K562 (cell line): ENCODE measurements at regions not wholly inside any gene's neighbourhood (a gene's known extent, or its start where the extent isn't known, plus 50 kb on each side); places are given as distances from the start of the nearest gene placed in this dataset.

ENCODE experiments used
- CTCF ChIP-seq, 3 experiments: IDR thresholded peaks in 2 of 3; conservative IDR thresholded peaks in 1 of 3; 2 replicates each; pipeline ENCODE4 v1.5.1; 2011 to 2012; ENCODE audit warnings: low read length in 3 of 3, mild to moderate bottlenecking in 3 of 3, control low read depth in 2 of 3, improper control_type of control experiment in 1 of 3, inconsistent platforms in 1 of 3, low read depth in 1 of 3, mixed read lengths in 1 of 3, moderate library complexity in 1 of 3; ENCODE audit not compliant: insufficient read depth in 2 of 3
- MITF ChIP-seq: IDR thresholded peaks from 2 replicates; pipeline ENCODE4 v1.6.1; 2014; ENCODE audit warnings: antibody characterized with exemption
- RAD21 ChIP-seq, 2 experiments: fragments of 250-450 bp in 1 of 2; fragments of 450-650 bp in 1 of 2; sonication (Bioruptor Pico) in 1 of 2; formaldehyde crosslinking in 1 of 2; IDR thresholded peaks in 1 of 2; conservative IDR thresholded peaks in 1 of 2; 2 replicates each; pipeline versions ENCODE4 v1.4.0 to v1.8.0; 2020 to 2022; ENCODE audit warnings: mild to moderate bottlenecking in 2 of 2, moderate library complexity in 1 of 2
- TEAD4 ChIP-seq, 2 experiments: sonication (generic) in 1 of 2; formaldehyde crosslinking in 1 of 2; IDR thresholded peaks; 2 replicates each; pipeline versions ENCODE4 v1.6.1 to v1.8.0; 2012 to 2022; ENCODE audit warnings: borderline replicate concordance in 1 of 2, inconsistent platforms in 1 of 2, low read length in 1 of 2, mild to moderate bottlenecking in 1 of 2, missing genetic modification reagents in 1 of 2
- ZNF561 ChIP-seq: fragments of 450-650 bp; formaldehyde crosslinking; conservative IDR thresholded peaks from 2 replicates; pipeline ENCODE4 v1.4.0; 2020; ENCODE audit warnings: mild to moderate bottlenecking, moderate library complexity
- TF ChIP-seq, protein P1 (sequence below): sonication (generic); formaldehyde crosslinking; IDR thresholded peaks from 2 replicates; pipeline ENCODE4 v1.9.0; 2022; ENCODE audit warnings: mild to moderate bottlenecking, missing genetic modification reagents
- TF ChIP-seq, protein P2 (sequence below): fragments of 450-650 bp; formaldehyde crosslinking; IDR thresholded peaks from 2 replicates; pipeline ENCODE4 v1.4.0; 2020; ENCODE audit warnings: mild to moderate bottlenecking, moderate library complexity

GRCh38 chr22:49500942-49501395 is 326.7 kb downstream of the BRD1 start:
- TF ChIP-seq, protein P1, sequence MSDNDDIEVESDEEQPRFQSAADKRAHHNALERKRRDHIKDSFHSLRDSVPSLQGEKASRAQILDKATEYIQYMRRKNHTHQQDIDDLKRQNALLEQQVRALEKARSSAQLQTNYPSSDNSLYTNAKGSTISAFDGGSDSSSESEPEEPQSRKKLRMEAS (CRISPR knock-in tag) = no peak
- TF ChIP-seq, protein P2, sequence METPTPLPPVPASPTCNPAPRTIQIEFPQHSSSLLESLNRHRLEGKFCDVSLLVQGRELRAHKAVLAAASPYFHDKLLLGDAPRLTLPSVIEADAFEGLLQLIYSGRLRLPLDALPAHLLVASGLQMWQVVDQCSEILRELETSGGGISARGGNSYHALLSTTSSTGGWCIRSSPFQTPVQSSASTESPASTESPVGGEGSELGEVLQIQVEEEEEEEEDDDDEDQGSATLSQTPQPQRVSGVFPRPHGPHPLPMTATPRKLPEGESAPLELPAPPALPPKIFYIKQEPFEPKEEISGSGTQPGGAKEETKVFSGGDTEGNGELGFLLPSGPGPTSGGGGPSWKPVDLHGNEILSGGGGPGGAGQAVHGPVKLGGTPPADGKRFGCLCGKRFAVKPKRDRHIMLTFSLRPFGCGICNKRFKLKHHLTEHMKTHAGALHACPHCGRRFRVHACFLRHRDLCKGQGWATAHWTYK = no peak
- TF ChIP-seq MITF (no peak), TEAD4 (IDR thresholded peaks at IDR 0.05; ENCODE audit: low read length) (no peak), TEAD4 (CRISPR knock-in tag; IDR thresholded peaks at IDR 0.05; ENCODE audit: borderline replicate concordance) (no peak), RAD21 (CRISPR knock-in tag; conservative IDR thresholded peaks at IDR 0.05 in 1 of 2, IDR thresholded peaks at IDR 0.05 in 1 of 2) (no peak), ZNF561 (CRISPR knock-in tag) (no peak), CTCF (IDR thresholded peaks at IDR 0.05 in 2 of 3, conservative IDR thresholded peaks at IDR 0.05 in 1 of 3; ENCODE audit: insufficient read depth in 2 of 3, low read depth in 1 of 3, low read length in 3 of 3) (no peak)
